Stimulated activated CD4-positive, alpha-beta T cell treated with anti-CD3 and anti-CD28 coated beads, Interleukin-2, amount 100 ng/mL, for 48 hours (primary cell): ENCODE measurements at regions not wholly inside any gene's neighbourhood (a gene's known extent, or its start where the extent isn't known, plus 50 kb on each side); places are given as distances from the start of the nearest gene placed in this dataset.

ENCODE experiments used
- DNase-seq, 2 donors: peaks; one replicate each; pipeline ENCODE4 v3.0.0-alpha.2; 2020

- DNase-seq, result no peak
Measured at GRCh38 chr2:57867730-57868129, 178.9 kb upstream of the VRK2 start.

- no peak for DNase-seq
Measured at GRCh38 chr2:57868619-57869139, 177.9 kb upstream of the VRK2 start.

- DNase-seq, result no peak
Measured at GRCh38 chr2:57869758-57870344, 176.8 kb upstream of the VRK2 start.

- no peak for DNase-seq
Measured at GRCh38 chr2:57876313-57876712, 170.3 kb upstream of the VRK2 start.

- no peak for DNase-seq
Measured at GRCh38 chr2:57877811-57878170, 168.8 kb upstream of the VRK2 start.

GRCh38 chr2:57878171-57878865 is 168.3 kb upstream of the VRK2 start:
- no peak for DNase-seq

GRCh38 chr2:57878866-57879210 is 167.8 kb upstream of the VRK2 start:
- DNase-seq, result no peak

GRCh38 chr2:57880446-57880845 is 166.2 kb upstream of the VRK2 start:
- DNase-seq, result no peak

GRCh38 chr2:57880967-57881366 is 165.6 kb upstream of the VRK2 start:
- no peak for DNase-seq

GRCh38 chr2:57881998-57882888 is 164.4 kb upstream of the VRK2 start:
- no peak for DNase-seq

GRCh38 chr2:57882895-57883515 is 163.6 kb upstream of the VRK2 start:
- DNase-seq, result no peak

GRCh38 chr2:57884281-57884680 is 162.3 kb upstream of the VRK2 start:
- no peak for DNase-seq

GRCh38 chr2:57885742-57886141 is 160.9 kb upstream of the VRK2 start:
- no peak for DNase-seq

GRCh38 chr2:57886161-57886786 is 160.3 kb upstream of the VRK2 start:
- DNase-seq, result no peak

- DNase-seq, result no peak
Measured at GRCh38 chr2:57888463-57888862, 158.1 kb upstream of the VRK2 start.

GRCh38 chr2:57890464-57890863 is 156.1 kb upstream of the VRK2 start:
- DNase-seq, result no peak

GRCh38 chr2:57891086-57891712 is 155.4 kb upstream of the VRK2 start:
- DNase-seq, result no peak

- DNase-seq, result no peak
Measured at GRCh38 chr2:57892920-57893319, 153.7 kb upstream of the VRK2 start.

GRCh38 chr2:57893347-57893746 is 153.3 kb upstream of the VRK2 start:
- DNase-seq, result no peak

GRCh38 chr2:57893786-57894185 is 152.8 kb upstream of the VRK2 start:
- no peak for DNase-seq

- no peak for DNase-seq
Measured at GRCh38 chr2:57894381-57894780, 152.2 kb upstream of the VRK2 start.

- DNase-seq, result no peak
Measured at GRCh38 chr2:57897920-57898319, 148.7 kb upstream of the VRK2 start.
